A673 (cell line): ENCODE measurements at regions not wholly inside any gene's neighbourhood (a gene's known extent, or its start where the extent isn't known, plus 50 kb on each side); places are given as distances from the start of the nearest gene placed in this dataset.

ENCODE experiments used
- BruUV-seq: library from RNA; stranded (reverse); fragments of 400-500 nt; replicated peaks from 2 replicates; lab custom pipeline; 2021; lab: Mats Ljungman, UMichigan
- CTCF ChIA-PET: fragments of 300-600 bp; sonication (Branson Sonifier 250); formaldehyde crosslinking; loops from one replicate; lab custom pipeline; 2022; ENCODE audit warnings: antibody characterized with exemption; lab: Charles Lee
- POLR2A ChIA-PET: fragments of 300-600 bp; sonication (Branson Sonifier 250); formaldehyde crosslinking; loops from one replicate; lab custom pipeline; 2022; ENCODE audit warnings: antibody characterized with exemption; ENCODE audit not compliant: low non-redundant PET; lab: Charles Lee
- DNase-seq: peaks from one replicate; pipeline ENCODE4 v3.0.0-alpha.2; 2015; ENCODE audit warnings: low spot score
- H3K27ac ChIP-seq: fragments of 200-600 bp; sonication (generic); 2 replicates; pipeline ENCODE4 v1.5.1; 2016; ENCODE audit warnings: mixed run types, low read depth, mild to moderate bottlenecking, mixed read lengths, antibody characterized with exemption, low read length; ENCODE audit not compliant: poor library complexity, severe bottlenecking
- H3K27me3 ChIP-seq: fragments of 200-600 bp; sonication (generic); replicated peaks from 2 replicates; pipeline ENCODE4 v1.6.1; 2017; ENCODE audit warnings: mixed run types, low read depth, mild to moderate bottlenecking, mixed read lengths, antibody characterized with exemption, low read length; ENCODE audit not compliant: insufficient read depth, poor library complexity
- H3K36me3 ChIP-seq: fragments of 200-600 bp; sonication (generic); 2 replicates; pipeline ENCODE4 v1.6.1; 2016; ENCODE audit warnings: mixed run types, mild to moderate bottlenecking, mixed read lengths, antibody characterized with exemption, low read length; ENCODE audit not compliant: insufficient read depth, poor library complexity, severe bottlenecking
- H3K4me1 ChIP-seq: fragments of 200-600 bp; sonication (generic); 2 replicates; pipeline ENCODE4 v1.6.1; 2017; ENCODE audit warnings: mixed run types, mild to moderate bottlenecking, mixed read lengths, antibody characterized with exemption, low read length; ENCODE audit not compliant: insufficient read depth, poor library complexity, severe bottlenecking
- H3K4me3 ChIP-seq: fragments of 200-600 bp; sonication (generic); 2 replicates; pipeline ENCODE4 v1.5.1; 2016; ENCODE audit warnings: low read depth, mixed run types, mild to moderate bottlenecking, mixed read lengths, low read length; ENCODE audit not compliant: poor library complexity, severe bottlenecking
- H3K9me3 ChIP-seq: fragments of 200-600 bp; sonication (generic); 2 replicates; pipeline ENCODE4 v1.6.1; 2016; ENCODE audit warnings: mixed run types, low read depth, mild to moderate bottlenecking, mixed read lengths, antibody characterized with exemption, low read length; ENCODE audit not compliant: poor library complexity, severe bottlenecking
- CTCF ChIP-seq: fragments of 300-800, 200-600 bp; sonication (generic); conservative IDR thresholded peaks from 2 replicates; pipeline ENCODE4 v1.5.1; 2017; ENCODE audit warnings: low read depth, mild to moderate bottlenecking, antibody characterized with exemption, low read length, moderate library complexity, mixed read lengths
- EZH2 ChIP-seq: fragments of 200-600 bp; sonication (generic); IDR thresholded peaks from 2 replicates; pipeline ENCODE4 v1.6.1; 2017; ENCODE audit warnings: borderline replicate concordance, low read depth, mild to moderate bottlenecking, mixed read lengths, antibody characterized with exemption, low read length; ENCODE audit not compliant: poor library complexity, severe bottlenecking
- intact Hi-C: fragments of 100-400 bp; cut with micrococcal nuclease; formaldehyde crosslinking; loops from one replicate; pipeline ENCODE4 v1.10.0; 2022; ENCODE audit not compliant: unreplicated experiment

GRCh38 chr1:238350471-238350870 is 459.7 kb upstream of the ZP4 start:
- H3K4me3 ChIP-seq = no peak overlapping the region

GRCh38 chr1:238346340-238346739 is 455.6 kb upstream of the ZP4 start:
- H3K4me3 ChIP-seq = no peak overlapping the region
- H3K36me3 ChIP-seq = no peaks in the 10 kb centered on the region
- CTCF ChIA-PET = no interaction called here
- H3K4me1 ChIP-seq = no peaks in the 10 kb centered on the region
- no peaks in the 10 kb centered on the region for H3K9me3 ChIP-seq
- no peak overlapping the region for H3K27ac ChIP-seq
- no peaks in the 10 kb centered on the region for H3K27me3 ChIP-seq
- DNase-seq = no peak
- POLR2A ChIA-PET = no interaction called here
- no TSS peak for BruUV-seq
- TF ChIP-seq CTCF (no peak), EZH2 (no peak)
- intact Hi-C loops = no loop called here

More at GRCh38 chr1:238350471-238350870, 459.7 kb upstream of the ZP4 start:
- intact Hi-C loops = no loop called here
- no TSS peak for BruUV-seq
- no peaks in the 10 kb centered on the region for H3K27me3 ChIP-seq
- CTCF ChIA-PET = no interaction called here
- POLR2A ChIA-PET = no interaction called here
- H3K36me3 ChIP-seq = no peaks in the 10 kb centered on the region
- H3K4me1 ChIP-seq = no peaks in the 10 kb centered on the region
- TF ChIP-seq CTCF (no peak), EZH2 (no peak)
- no peaks in the 10 kb centered on the region for H3K9me3 ChIP-seq
- DNase-seq = no peak
- H3K27ac ChIP-seq = no peak overlapping the region

- Histone ChIP-seq H3K27me3 (no peaks in the 10 kb centered on the region), H3K36me3 (no peaks in the 10 kb centered on the region), H3K4me1 (no peaks in the 10 kb centered on the region), H3K4me3 (no peak overlapping the region), H3K27ac (no peak overlapping the region), H3K9me3 (no peaks in the 10 kb centered on the region)
- CTCF ChIA-PET = no interaction called here
- no TSS peak for BruUV-seq
- no peak for DNase-seq
- TF ChIP-seq EZH2 = no peak
- no peak for TF ChIP-seq CTCF
- POLR2A ChIA-PET = no interaction called here
- intact Hi-C loops = no loop called here
Observed at GRCh38 chr1:238345837-238346236, 455.1 kb upstream of the ZP4 start.
